Erythroblast (primary cell): ENCODE measurements at regions not wholly inside any gene's neighbourhood (a gene's known extent, or its start where the extent isn't known, plus 50 kb on each side); places are given as distances from the start of the nearest gene placed in this dataset.

Experiments
- GATA1 ChIP-seq: IDR thresholded peaks from 2 replicates; pipeline ENCODE4 v1.6.1; 2011; ENCODE audit warnings: low read depth, mild to moderate bottlenecking, control low read depth, low read length, moderate library complexity
- POLR2A ChIP-seq: IDR thresholded peaks from 2 replicates; pipeline ENCODE4 v1.6.1; 2011; ENCODE audit warnings: mild to moderate bottlenecking, low read length

- TF ChIP-seq POLR2A: no peak
- no peak for TF ChIP-seq GATA1
These were observed 1077.0 kb downstream of the LRFN5 start for GRCh38 chr14:42683707-42684106.
